ENCODE measurements at regions not wholly inside any gene's neighbourhood (a gene's known extent, or its start where the extent isn't known, plus 50 kb on each side); places are given as distances from the start of the nearest gene placed in this dataset.
"Not testable (repeated sequence)": the region's sequence is repeated elsewhere in the genome, so short reads cannot be mapped to it uniquely, and the experiment has no call there.

GRCh38 chr17:52982331-52982730, 823.8 kb upstream of the CA10 start:
- Histone ChIP-seq H2AFZ (ENCODE audit: low read depth, low read length) (no peak overlapping the region), H3K14ac (ENCODE audit: low read length in 2 of 2) (no peak overlapping the region), H3K4me2 (ENCODE audit: low read length, poor library complexity, severe bottlenecking) (no peak overlapping the region), H3K27ac (ENCODE audit: low read length, poor library complexity, severe bottlenecking) (no peak overlapping the region), H2BK15ac (ENCODE audit: low read depth, poor library complexity, severe bottlenecking) (no peak overlapping the region), H3K4me1 (ENCODE audit: control insufficient read depth, insufficient read depth, low read depth, low read length) (no peaks in the 10 kb centered on the region), H3K36me3 (ENCODE audit: control insufficient read depth in 1 of 2, insufficient read depth in 2 of 2, low read depth in 1 of 2, low read length in 2 of 2) (no peaks in the 10 kb centered on the region), H3K9me3 (ENCODE audit: control insufficient read depth, low read length) (peaks cover 4% of the 10 kb centered on the region), H3K23ac (ENCODE audit: low read length in 2 of 2) (no peak overlapping the region), H3K27me3 (ENCODE audit: control insufficient read depth in 1 of 2, insufficient read depth in 1 of 2, low read length in 2 of 2) (no peaks in the 10 kb centered on the region), H2BK5ac (ENCODE audit: low read depth, low read length, poor library complexity, severe bottlenecking) (no peak overlapping the region), H3K18ac (ENCODE audit: low read depth in 1 of 2, low read length in 2 of 2) (no peak overlapping the region), H2BK12ac (ENCODE audit: low read length in 2 of 2) (no peak overlapping the region), H4K8ac (ENCODE audit: low read length) (no peak overlapping the region), H4K91ac (ENCODE audit: low read length) (no peak overlapping the region), H2AK5ac (ENCODE audit: low read length, severe bottlenecking) (no peak overlapping the region), H3K79me1 (replicated peaks; ENCODE audit: low read length, poor library complexity, severe bottlenecking) (no peaks in the 10 kb centered on the region), H3K4ac (ENCODE audit: low read depth in 1 of 2, low read length in 2 of 2) (no peak overlapping the region), H3K4me3 (ENCODE audit: insufficient read depth in 1 of 2, low read depth in 1 of 2, low read length in 2 of 2) (no peak overlapping the region), H2BK120ac (ENCODE audit: low read depth, low read length) (no peak overlapping the region), H3K9ac (ENCODE audit: low read length) (no peak overlapping the region)
- 100% methylated on average over 1 of the region's 1 CpG for WGBS
- DNase-seq: no peak

GRCh38 chr17:52979921-52980320, 821.4 kb upstream of the CA10 start:
- Histone ChIP-seq H3K4me1 (ENCODE audit: control insufficient read depth, insufficient read depth, low read depth, low read length) (no peaks in the 10 kb centered on the region), H2BK5ac (ENCODE audit: low read depth, low read length, poor library complexity, severe bottlenecking) (no peak overlapping the region), H2AFZ (ENCODE audit: low read depth, low read length) (no peak overlapping the region), H3K14ac (ENCODE audit: low read length in 2 of 2) (no peak overlapping the region), H3K4me2 (ENCODE audit: low read length, poor library complexity, severe bottlenecking) (no peak overlapping the region), H3K9ac (ENCODE audit: low read length) (no peak overlapping the region), H3K36me3 (ENCODE audit: control insufficient read depth in 1 of 2, insufficient read depth in 2 of 2, low read depth in 1 of 2, low read length in 2 of 2) (no peaks in the 10 kb centered on the region), H3K4ac (ENCODE audit: low read depth in 1 of 2, low read length in 2 of 2) (no peak overlapping the region), H2BK15ac (ENCODE audit: low read depth, poor library complexity, severe bottlenecking) (no peak overlapping the region), H3K23ac (ENCODE audit: low read length in 2 of 2) (no peak overlapping the region), H3K79me1 (replicated peaks; ENCODE audit: low read length, poor library complexity, severe bottlenecking) (no peaks in the 10 kb centered on the region), H2BK120ac (ENCODE audit: low read depth, low read length) (no peak overlapping the region), H2AK5ac (ENCODE audit: low read length, severe bottlenecking) (no peak overlapping the region), H3K18ac (ENCODE audit: low read depth in 1 of 2, low read length in 2 of 2) (no peak overlapping the region), H3K27ac (ENCODE audit: low read length, poor library complexity, severe bottlenecking) (no peak overlapping the region), H4K8ac (ENCODE audit: low read length) (no peak overlapping the region), H3K9me3 (ENCODE audit: control insufficient read depth, low read length) (no peaks in the 10 kb centered on the region), H2BK12ac (ENCODE audit: low read length in 2 of 2) (no peak overlapping the region), H3K4me3 (ENCODE audit: insufficient read depth in 1 of 2, low read depth in 1 of 2, low read length in 2 of 2) (no peak overlapping the region), H3K27me3 (ENCODE audit: control insufficient read depth in 1 of 2, insufficient read depth in 1 of 2, low read length in 2 of 2) (no peaks in the 10 kb centered on the region), H4K91ac (ENCODE audit: low read length) (no peak overlapping the region)
- WGBS: 71% methylated on average over 1 of the region's 1 CpG
- DNase-seq: no peak

GRCh38 chr17:52965856-52966255, 807.3 kb upstream of the CA10 start:
- Histone ChIP-seq H3K4me1 (ENCODE audit: control insufficient read depth, insufficient read depth, low read depth, low read length) (no peaks in the 10 kb centered on the region), H3K27ac (ENCODE audit: low read length, poor library complexity, severe bottlenecking) (no peak overlapping the region), H3K23ac (ENCODE audit: low read length in 2 of 2) (no peak overlapping the region), H2BK12ac (ENCODE audit: low read length in 2 of 2) (no peak overlapping the region), H2AK5ac (ENCODE audit: low read length, severe bottlenecking) (no peak overlapping the region), H3K27me3 (ENCODE audit: control insufficient read depth in 1 of 2, insufficient read depth in 1 of 2, low read length in 2 of 2) (no peaks in the 10 kb centered on the region), H3K9ac (ENCODE audit: low read length) (no peak overlapping the region), H3K18ac (ENCODE audit: low read depth in 1 of 2, low read length in 2 of 2) (no peak overlapping the region), H3K4me2 (ENCODE audit: low read length, poor library complexity, severe bottlenecking) (no peak overlapping the region), H2BK15ac (ENCODE audit: low read depth, poor library complexity, severe bottlenecking) (no peak overlapping the region), H2BK5ac (ENCODE audit: low read depth, low read length, poor library complexity, severe bottlenecking) (no peak overlapping the region), H2BK120ac (ENCODE audit: low read depth, low read length) (no peak overlapping the region), H3K36me3 (ENCODE audit: control insufficient read depth in 1 of 2, insufficient read depth in 2 of 2, low read depth in 1 of 2, low read length in 2 of 2) (no peaks in the 10 kb centered on the region), H3K9me3 (ENCODE audit: control insufficient read depth, low read length) (peaks cover 2% of the 10 kb centered on the region), H2AFZ (ENCODE audit: low read depth, low read length) (no peak overlapping the region), H4K8ac (ENCODE audit: low read length) (no peak overlapping the region), H3K14ac (ENCODE audit: low read length in 2 of 2) (no peak overlapping the region), H3K4me3 (ENCODE audit: insufficient read depth in 1 of 2, low read depth in 1 of 2, low read length in 2 of 2) (no peak overlapping the region), H3K79me1 (replicated peaks; ENCODE audit: low read length, poor library complexity, severe bottlenecking) (no peaks in the 10 kb centered on the region), H3K4ac (ENCODE audit: low read depth in 1 of 2, low read length in 2 of 2) (no peak overlapping the region), H4K91ac (ENCODE audit: low read length) (no peak overlapping the region)
- DNase-seq: no peak
- 40% methylated on average over 1 of the region's 3 CpGs for WGBS

- not testable (repeated sequence) for H4K8ac ChIP-seq (ENCODE audit: low read length); DNase-seq; H3K9ac ChIP-seq (ENCODE audit: low read length); H3K4ac ChIP-seq (ENCODE audit: low read depth in 1 of 2, low read length in 2 of 2); H3K9me3 ChIP-seq (ENCODE audit: control insufficient read depth, low read length); H2AFZ ChIP-seq (ENCODE audit: low read depth, low read length); H2AK5ac ChIP-seq (ENCODE audit: low read length, severe bottlenecking); H2BK15ac ChIP-seq (ENCODE audit: low read depth, poor library complexity, severe bottlenecking); H3K18ac ChIP-seq (ENCODE audit: low read depth in 1 of 2, low read length in 2 of 2); H3K36me3 ChIP-seq (ENCODE audit: control insufficient read depth in 1 of 2, insufficient read depth in 2 of 2, low read depth in 1 of 2, low read length in 2 of 2); H3K23ac ChIP-seq (ENCODE audit: low read length in 2 of 2); H3K27ac ChIP-seq (ENCODE audit: low read length, poor library complexity, severe bottlenecking); H4K91ac ChIP-seq (ENCODE audit: low read length); H3K14ac ChIP-seq (ENCODE audit: low read length in 2 of 2); H3K79me1 ChIP-seq (replicated peaks; ENCODE audit: low read length, poor library complexity, severe bottlenecking); H2BK12ac ChIP-seq (ENCODE audit: low read length in 2 of 2); H3K4me3 ChIP-seq (ENCODE audit: insufficient read depth in 1 of 2, low read depth in 1 of 2, low read length in 2 of 2); H3K4me1 ChIP-seq (ENCODE audit: control insufficient read depth, insufficient read depth, low read depth, low read length); H3K27me3 ChIP-seq (ENCODE audit: control insufficient read depth in 1 of 2, insufficient read depth in 1 of 2, low read length in 2 of 2); H2BK5ac ChIP-seq (ENCODE audit: low read depth, low read length, poor library complexity, severe bottlenecking); H2BK120ac ChIP-seq (ENCODE audit: low read depth, low read length); H3K4me2 ChIP-seq (ENCODE audit: low read length, poor library complexity, severe bottlenecking)
- WGBS: 78% methylated on average over 7 of the region's 11 CpGs
Observed at GRCh38 chr17:52961751-52962150, 803.2 kb upstream of the CA10 start.

Measured in mesenchymal stem cell (in vitro differentiated cells and primary cell).